ENCODE measurements at regions not wholly inside any gene's neighbourhood (a gene's known extent, or its start where the extent isn't known, plus 50 kb on each side); places are given as distances from the start of the nearest gene placed in this dataset.

DNA sequence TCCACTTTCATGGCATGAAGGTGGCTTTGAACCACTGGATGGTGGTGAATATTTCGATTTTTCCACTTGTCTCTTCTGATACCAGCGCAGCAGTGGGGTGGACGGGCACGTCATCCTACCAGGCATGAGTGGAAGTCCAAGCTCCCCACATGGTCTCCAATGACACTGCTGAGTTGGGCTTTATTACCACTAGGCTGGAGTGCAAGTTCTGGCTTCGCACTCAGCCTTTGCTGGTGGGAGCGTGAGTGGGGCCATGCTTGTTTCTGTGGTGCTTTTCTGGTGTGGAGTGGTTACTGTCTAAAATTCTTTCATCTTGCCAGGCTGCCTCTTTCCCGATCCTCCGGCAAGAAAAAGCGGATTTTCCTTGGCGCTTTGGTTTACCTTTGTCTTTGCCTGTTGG lies 70.1 kb upstream of the SDK1 start:
- no peak for TF ChIP-seq POLR2A (IDR thresholded peaks at IDR 0.05)
- TF ChIP-seq, protein P1, sequence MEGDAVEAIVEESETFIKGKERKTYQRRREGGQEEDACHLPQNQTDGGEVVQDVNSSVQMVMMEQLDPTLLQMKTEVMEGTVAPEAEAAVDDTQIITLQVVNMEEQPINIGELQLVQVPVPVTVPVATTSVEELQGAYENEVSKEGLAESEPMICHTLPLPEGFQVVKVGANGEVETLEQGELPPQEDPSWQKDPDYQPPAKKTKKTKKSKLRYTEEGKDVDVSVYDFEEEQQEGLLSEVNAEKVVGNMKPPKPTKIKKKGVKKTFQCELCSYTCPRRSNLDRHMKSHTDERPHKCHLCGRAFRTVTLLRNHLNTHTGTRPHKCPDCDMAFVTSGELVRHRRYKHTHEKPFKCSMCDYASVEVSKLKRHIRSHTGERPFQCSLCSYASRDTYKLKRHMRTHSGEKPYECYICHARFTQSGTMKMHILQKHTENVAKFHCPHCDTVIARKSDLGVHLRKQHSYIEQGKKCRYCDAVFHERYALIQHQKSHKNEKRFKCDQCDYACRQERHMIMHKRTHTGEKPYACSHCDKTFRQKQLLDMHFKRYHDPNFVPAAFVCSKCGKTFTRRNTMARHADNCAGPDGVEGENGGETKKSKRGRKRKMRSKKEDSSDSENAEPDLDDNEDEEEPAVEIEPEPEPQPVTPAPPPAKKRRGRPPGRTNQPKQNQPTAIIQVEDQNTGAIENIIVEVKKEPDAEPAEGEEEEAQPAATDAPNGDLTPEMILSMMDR (IDR thresholded peaks at IDR 0.05), result no peak
